Stomach smooth muscle (tissue), 2 donors: ENCODE measurements at regions not wholly inside any gene's neighbourhood (a gene's known extent, or its start where the extent isn't known, plus 50 kb on each side); places are given as distances from the start of the nearest gene placed in this dataset.
"Not testable (repeated sequence)": the region's sequence is repeated elsewhere in the genome, so short reads cannot be mapped to it uniquely, and the experiment has no call there.

Experiments used
- H3K27ac ChIP-seq: one replicate; pipeline ENCODE4 v1.7.0; 2013; ENCODE audit warnings: mild to moderate bottlenecking, low read length, inconsistent platforms
- H3K27me3 ChIP-seq, 2 donors: one replicate each; pipeline ENCODE4 v1.7.0; 2013; ENCODE audit warnings: low read length in 2 of 2; ENCODE audit not compliant: insufficient read depth in 2 of 2, control insufficient read depth in 1 of 2
- H3K36me3 ChIP-seq, 2 donors: one replicate each; pipeline ENCODE4 v1.7.0; 2013; ENCODE audit warnings: low read length in 2 of 2; ENCODE audit not compliant: control insufficient read depth in 2 of 2, insufficient read depth in 2 of 2
- H3K4me1 ChIP-seq: one replicate; pipeline ENCODE4 v1.7.0; 2013; ENCODE audit warnings: low read length; ENCODE audit not compliant: control insufficient read depth, insufficient read depth
- H3K4me3 ChIP-seq, 2 donors: one replicate each; pipeline ENCODE4 v1.7.0; 2013; ENCODE audit warnings: low read length in 2 of 2
- H3K9ac ChIP-seq, 2 donors: one replicate each; pipeline ENCODE4 v1.7.0; 2013; ENCODE audit warnings: low read length in 2 of 2, mild to moderate bottlenecking in 1 of 2
- H3K9me3 ChIP-seq, 2 donors: one replicate each; pipeline ENCODE4 v1.7.0; 2013; ENCODE audit warnings: low read length in 2 of 2; ENCODE audit not compliant: control insufficient read depth in 2 of 2
- donor health status: healthy.
- donor health status: Pancreatic carcinoma.

DNA sequence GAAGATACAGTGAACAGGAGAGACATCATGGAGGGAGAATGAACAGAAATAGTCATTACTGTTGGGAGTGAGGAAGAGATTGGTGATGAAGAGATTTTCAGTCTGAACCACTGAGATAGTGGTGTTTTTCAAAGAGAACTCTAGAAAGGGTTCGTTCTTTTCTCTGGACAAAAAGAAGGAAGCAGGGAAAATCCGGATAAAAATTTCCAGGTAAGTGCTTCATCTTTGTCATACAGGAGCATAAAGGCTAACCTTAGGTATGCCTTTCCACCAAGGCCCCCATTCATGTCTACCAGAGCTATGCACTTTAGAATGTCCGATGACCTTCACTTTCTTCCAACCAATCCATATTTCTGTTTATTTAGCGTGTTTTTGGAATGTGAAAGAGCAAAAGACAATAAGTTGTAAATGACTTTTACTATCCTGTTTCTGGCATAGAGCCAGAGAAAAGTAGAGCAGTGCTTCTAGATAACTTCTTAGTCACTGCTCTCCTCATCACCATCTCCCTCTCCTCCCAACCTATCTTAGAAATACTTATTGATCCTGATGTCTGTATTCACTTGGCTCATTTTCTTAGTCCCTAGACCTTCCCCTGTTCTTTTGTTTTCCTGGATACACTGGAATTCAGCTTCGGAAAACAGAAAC, 116.5 kb downstream of the TTC6 start:
- H3K27me3 ChIP-seq: no peaks in the 10 kb centered on the region
- H3K9ac ChIP-seq: no peak overlapping the region
- H3K4me3 ChIP-seq: no peak overlapping the region
- H3K27ac ChIP-seq: no peak overlapping the region
- no peaks in the 10 kb centered on the region for H3K4me1 ChIP-seq
- no peaks in the 10 kb centered on the region for H3K9me3 ChIP-seq
- H3K36me3 ChIP-seq: no peaks in the 10 kb centered on the region

DNA sequence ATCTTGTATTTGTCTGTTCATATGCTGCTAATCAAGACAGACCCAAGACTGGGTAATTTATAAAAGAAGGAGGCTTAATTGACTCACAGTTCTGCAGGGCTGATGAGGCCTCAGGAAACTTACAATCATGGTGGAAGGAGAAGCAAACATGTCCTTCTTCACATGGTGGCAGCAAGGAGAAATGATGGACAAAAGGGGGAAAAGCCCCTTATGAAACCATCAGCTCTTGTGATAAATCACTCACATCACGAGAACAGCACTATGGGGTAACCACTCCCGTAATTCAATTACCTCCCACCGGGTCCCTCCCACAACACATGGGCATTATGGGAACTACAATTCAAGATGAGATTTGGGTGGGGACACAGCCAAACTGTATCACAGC, 117.0 kb downstream of the TTC6 start:
- H3K9me3 ChIP-seq, H3K36me3 ChIP-seq, H3K27me3 ChIP-seq, H3K27ac ChIP-seq, H3K4me3 ChIP-seq, H3K9ac ChIP-seq, H3K4me1 ChIP-seq: not testable (repeated sequence)

DNA sequence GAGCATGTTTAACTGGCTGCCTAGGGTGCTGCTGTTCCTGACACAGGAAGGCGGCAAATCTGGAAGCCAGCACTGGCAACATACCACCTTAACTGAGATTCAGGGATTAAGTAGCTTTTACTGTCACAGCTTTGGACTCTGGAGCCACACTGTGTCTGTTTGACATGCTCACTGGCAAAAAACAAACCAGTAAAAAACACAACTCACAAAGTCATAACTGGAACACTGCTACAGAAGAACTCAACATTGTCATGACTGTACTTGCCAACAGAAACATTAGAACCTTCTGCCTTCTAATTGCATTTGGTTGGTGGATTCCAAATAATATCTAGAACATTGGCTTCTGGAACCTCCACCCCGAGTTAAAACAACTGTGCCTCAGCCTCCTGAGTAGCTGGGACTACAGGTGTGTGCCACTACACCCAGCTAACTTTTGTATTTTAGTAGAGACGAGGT, 117.6 kb downstream of the TTC6 start:
- no peak overlapping the region for H3K27ac ChIP-seq
- no peaks in the 10 kb centered on the region for H3K9me3 ChIP-seq
- H3K9ac ChIP-seq: no peak overlapping the region
- H3K27me3 ChIP-seq: no peaks in the 10 kb centered on the region
- no peaks in the 10 kb centered on the region for H3K4me1 ChIP-seq
- no peak overlapping the region for H3K4me3 ChIP-seq
- no peaks in the 10 kb centered on the region for H3K36me3 ChIP-seq

DNA sequence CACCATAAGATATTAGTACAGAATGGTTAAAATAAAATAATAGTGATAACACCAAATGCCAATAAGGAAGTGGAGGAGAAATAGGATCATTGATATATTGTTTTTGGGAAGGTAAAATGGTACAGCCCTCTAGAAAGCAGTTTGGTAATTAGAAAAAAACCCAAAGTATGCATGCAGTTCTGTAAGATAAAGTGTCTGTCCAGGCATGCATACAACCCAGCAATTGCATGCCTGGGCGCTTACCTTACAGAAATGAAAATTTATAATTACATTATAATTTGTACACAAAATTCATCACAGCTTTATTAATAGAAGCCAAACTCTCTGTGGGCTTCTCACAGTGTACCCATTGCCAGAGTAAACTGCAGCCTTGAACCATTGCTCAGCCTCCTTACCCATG, 124.7 kb downstream of the TTC6 start:
- no peak overlapping the region for H3K9ac ChIP-seq
- H3K27me3 ChIP-seq: no peaks in the 10 kb centered on the region
- no peak overlapping the region for H3K27ac ChIP-seq
- no peaks in the 10 kb centered on the region for H3K4me1 ChIP-seq
- H3K36me3 ChIP-seq: no peaks in the 10 kb centered on the region
- no peak overlapping the region for H3K4me3 ChIP-seq
- no peaks in the 10 kb centered on the region for H3K9me3 ChIP-seq

DNA sequence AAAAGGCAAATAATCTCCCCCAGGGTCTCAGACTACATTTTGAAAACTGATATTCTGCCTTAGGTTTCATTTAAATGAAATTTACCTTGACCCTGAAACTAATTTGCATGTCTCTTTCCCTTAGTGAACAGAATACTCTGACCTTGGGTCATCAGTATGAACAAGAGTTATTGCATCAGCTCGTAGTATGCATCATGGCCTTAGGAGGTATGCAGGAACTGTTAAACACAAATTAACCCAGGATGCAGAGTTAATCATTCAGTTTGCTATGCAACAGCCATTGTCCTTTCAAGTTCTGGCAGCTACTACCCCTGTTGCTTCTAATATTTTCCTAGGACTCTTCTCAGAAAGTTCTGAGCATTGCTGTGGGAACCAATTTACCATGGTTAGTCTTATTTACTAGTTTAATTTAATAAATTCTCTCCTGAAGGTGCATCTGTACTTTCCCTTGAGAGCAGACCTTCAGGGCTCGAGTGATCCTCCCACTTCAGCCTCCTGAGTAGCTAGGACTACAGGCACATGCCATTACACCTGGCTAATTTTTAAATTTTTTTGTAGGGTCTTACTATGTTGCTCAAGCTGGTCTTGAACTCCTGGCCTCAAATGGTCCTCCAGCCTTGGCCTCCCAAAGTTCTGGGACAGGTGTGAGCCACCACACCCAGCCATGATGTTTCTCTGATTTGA, 126.7 kb downstream of the TTC6 start:
- H3K27ac ChIP-seq: no peak overlapping the region
- no peaks in the 10 kb centered on the region for H3K9me3 ChIP-seq
- H3K36me3 ChIP-seq: no peaks in the 10 kb centered on the region
- no peaks in the 10 kb centered on the region for H3K27me3 ChIP-seq
- no peak overlapping the region for H3K4me3 ChIP-seq
- no peaks in the 10 kb centered on the region for H3K4me1 ChIP-seq
- H3K9ac ChIP-seq: no peak overlapping the region

DNA sequence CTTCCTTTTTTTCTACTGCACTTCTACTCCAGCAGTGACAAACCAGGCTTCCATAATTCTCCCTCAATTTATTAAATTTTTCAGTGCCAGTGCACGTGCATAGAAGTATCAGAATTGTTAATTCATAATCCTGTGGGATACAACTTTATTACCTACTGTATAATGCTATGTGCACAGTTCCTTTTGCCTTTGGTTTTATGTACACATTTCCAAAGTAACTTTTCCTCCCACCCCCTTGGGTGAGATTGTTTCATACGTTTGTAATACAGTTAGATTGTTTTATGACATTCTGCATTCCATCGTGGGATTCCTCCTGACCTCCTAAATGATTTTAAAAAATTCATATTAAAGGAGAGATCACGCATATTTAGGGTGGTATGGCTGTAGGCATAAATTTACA, 128.1 kb downstream of the TTC6 start:
- H3K4me1 ChIP-seq: no peaks in the 10 kb centered on the region
- no peaks in the 10 kb centered on the region for H3K36me3 ChIP-seq
- no peaks in the 10 kb centered on the region for H3K9me3 ChIP-seq
- H3K9ac ChIP-seq: no peak overlapping the region
- no peaks in the 10 kb centered on the region for H3K27me3 ChIP-seq
- no peak overlapping the region for H3K27ac ChIP-seq
- H3K4me3 ChIP-seq: no peak overlapping the region

DNA sequence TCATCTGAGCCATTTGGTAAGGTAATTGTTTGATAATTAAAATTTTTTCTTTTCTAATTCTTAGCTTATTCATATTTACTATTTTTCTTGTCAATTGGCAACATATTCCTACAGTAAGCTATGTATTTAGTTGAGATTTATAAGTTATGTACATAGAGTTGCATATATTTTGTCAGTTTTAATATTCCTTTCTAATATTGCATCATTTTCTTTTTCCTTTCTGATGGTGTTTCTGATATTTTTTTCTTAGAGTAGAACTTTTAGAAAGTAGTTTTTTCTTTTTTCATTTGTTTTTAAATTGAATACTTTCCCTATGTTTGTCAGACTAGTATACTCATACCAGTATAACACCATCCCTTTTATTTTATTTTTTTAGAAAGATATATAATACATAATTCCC, 131.3 kb downstream of the TTC6 start:
- Histone ChIP-seq H3K4me3 (no peak overlapping the region), H3K36me3 (no peaks in the 10 kb centered on the region), H3K27me3 (no peaks in the 10 kb centered on the region), H3K9ac (no peak overlapping the region), H3K4me1 (no peaks in the 10 kb centered on the region), H3K27ac (no peak overlapping the region), H3K9me3 (no peaks in the 10 kb centered on the region)

DNA sequence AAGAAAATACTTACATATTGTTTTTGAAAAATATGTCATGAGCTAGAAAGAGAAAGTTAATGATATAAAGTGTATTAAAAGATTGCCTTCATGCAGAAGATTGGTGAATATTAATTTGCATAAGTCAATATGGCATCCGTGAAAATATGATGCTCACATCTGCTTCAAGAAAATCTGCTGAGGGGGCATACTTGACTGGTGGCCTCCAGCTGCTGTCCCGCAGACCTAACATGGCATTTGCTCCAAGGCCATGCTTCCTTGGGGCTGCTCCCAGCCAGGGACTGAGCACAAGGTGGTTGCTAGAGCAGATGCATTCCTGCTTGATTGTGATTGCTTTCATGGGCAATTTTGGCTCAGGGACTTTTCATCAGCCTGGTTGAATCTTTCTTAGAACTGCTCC, 133.8 kb downstream of the TTC6 start:
- H3K27me3 ChIP-seq: no peaks in the 10 kb centered on the region
- no peak overlapping the region for H3K27ac ChIP-seq
- H3K9me3 ChIP-seq: no peaks in the 10 kb centered on the region
- no peaks in the 10 kb centered on the region for H3K4me1 ChIP-seq
- no peak overlapping the region for H3K9ac ChIP-seq
- no peaks in the 10 kb centered on the region for H3K36me3 ChIP-seq
- H3K4me3 ChIP-seq: no peak overlapping the region

DNA sequence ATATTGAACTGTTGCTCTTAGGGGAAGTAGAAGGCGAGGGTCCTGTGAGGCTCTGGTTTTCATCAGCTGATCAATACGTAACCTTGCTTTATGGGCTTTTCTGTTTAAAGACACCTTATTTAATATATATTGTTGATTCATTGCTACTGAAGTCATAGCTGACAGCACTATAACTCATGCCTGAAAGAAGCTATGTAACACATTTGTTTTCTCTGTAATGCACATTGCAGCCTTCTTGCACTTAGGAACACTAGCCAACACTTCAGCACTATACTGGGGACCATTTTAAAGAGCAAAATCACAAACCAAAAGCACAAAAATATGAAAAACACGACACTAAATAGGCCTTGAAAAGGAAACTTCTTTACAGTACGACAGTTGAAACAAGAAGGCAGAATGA, 135.7 kb downstream of the TTC6 start:
- Histone ChIP-seq H3K27ac (no peak overlapping the region), H3K36me3 (no peaks in the 10 kb centered on the region), H3K4me3 (no peak overlapping the region), H3K9me3 (no peaks in the 10 kb centered on the region), H3K9ac (no peak overlapping the region), H3K4me1 (no peaks in the 10 kb centered on the region), H3K27me3 (no peaks in the 10 kb centered on the region)

DNA sequence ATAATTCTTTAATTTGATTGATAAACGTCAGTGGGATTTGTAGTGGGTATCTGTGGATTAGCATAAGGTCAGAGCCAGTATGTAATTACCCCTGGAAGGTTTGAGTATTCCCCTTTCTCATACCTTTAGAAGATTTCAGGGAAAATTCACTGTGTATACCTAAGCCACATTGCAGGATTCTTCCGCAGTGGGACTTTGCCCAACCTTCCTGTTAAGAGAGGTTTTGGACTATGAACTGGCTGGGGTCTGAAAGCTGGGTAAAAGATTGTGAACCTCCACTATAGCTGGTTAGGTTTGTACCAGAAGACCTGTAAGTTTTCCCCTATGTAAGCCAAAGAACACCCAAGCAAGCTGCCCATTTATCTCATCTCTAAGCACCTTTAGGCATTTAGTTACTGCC, 150.2 kb downstream of the TTC6 start:
- Histone ChIP-seq H3K27me3 (no peaks in the 10 kb centered on the region), H3K27ac (no peak overlapping the region), H3K9me3 (no peaks in the 10 kb centered on the region), H3K36me3 (no peaks in the 10 kb centered on the region), H3K4me1 (no peaks in the 10 kb centered on the region), H3K9ac (no peak overlapping the region), H3K4me3 (no peak overlapping the region)

DNA sequence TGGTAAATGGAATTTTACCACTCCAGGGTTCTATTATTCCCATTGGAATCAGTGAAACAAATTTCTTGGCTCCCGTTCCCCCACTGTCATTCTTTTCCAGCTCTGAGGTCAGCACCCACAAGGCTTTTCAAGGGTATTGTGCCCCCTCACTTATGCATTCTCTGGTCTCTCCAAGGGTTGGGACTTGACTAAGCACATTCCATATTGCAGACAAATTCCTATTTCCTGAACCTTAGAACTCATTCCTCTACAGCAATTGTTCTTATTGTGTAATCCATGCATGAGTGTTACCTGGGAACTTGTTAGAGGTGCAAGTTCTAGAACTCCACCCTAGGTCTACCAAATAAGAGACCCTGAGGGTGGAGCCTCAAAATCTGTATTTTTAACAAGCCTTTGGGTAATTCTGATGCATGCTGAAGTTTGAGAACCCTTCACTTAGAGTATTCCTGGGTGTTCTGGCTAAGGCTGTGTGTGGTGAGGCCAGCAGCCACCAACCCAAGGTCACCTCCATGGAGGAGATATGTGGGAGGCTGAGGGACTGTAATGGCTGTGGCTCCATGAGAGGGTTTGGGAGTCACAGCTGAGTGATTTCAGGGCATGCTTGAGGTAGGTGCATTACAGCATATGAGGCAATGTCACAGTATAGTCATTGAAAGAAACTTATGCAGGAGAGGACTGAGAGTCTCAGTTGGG, 150.9 kb downstream of the TTC6 start:
- Histone ChIP-seq H3K9ac (no peak overlapping the region), H3K36me3 (no peaks in the 10 kb centered on the region), H3K9me3 (no peaks in the 10 kb centered on the region), H3K27me3 (no peaks in the 10 kb centered on the region), H3K4me1 (no peaks in the 10 kb centered on the region), H3K4me3 (no peak overlapping the region), H3K27ac (no peak overlapping the region)
